Ishikawa (cell line): ENCODE measurements at regions not wholly inside any gene's neighbourhood (a gene's known extent, or its start where the extent isn't known, plus 50 kb on each side); places are given as distances from the start of the nearest gene placed in this dataset.

Source experiments
- CEBPB ChIP-seq: IDR thresholded peaks from 2 replicates; pipeline ENCODE4 v1.6.1; 2012
- CREB1 ChIP-seq: IDR thresholded peaks from 2 replicates; pipeline ENCODE4 v1.6.1; 2012; ENCODE audit warnings: low read depth
- EGR1 ChIP-seq: IDR thresholded peaks from 2 replicates; pipeline ENCODE4 v1.6.1; 2012
- EP300 ChIP-seq: IDR thresholded peaks from 2 replicates; pipeline ENCODE4 v1.6.1; 2012; ENCODE audit warnings: borderline replicate concordance
- FOXM1 ChIP-seq: IDR thresholded peaks from 2 replicates; pipeline ENCODE4 v1.6.1; 2012; ENCODE audit warnings: low read depth, borderline replicate concordance
- NFIC ChIP-seq: IDR thresholded peaks from 2 replicates; pipeline ENCODE4 v1.6.1; 2012
- RAD21 ChIP-seq: IDR thresholded peaks from 2 replicates; pipeline ENCODE4 v1.6.1; 2012; ENCODE audit warnings: low read depth
- REST ChIP-seq: IDR thresholded peaks from 2 replicates; pipeline ENCODE4 v1.6.1; 2012; ENCODE audit warnings: low read depth, mild to moderate bottlenecking
- TAF1 ChIP-seq: IDR thresholded peaks from 2 replicates; pipeline ENCODE4 v1.6.1; 2012; ENCODE audit warnings: low read depth, mild to moderate bottlenecking
- TCF12 ChIP-seq: IDR thresholded peaks from 2 replicates; pipeline ENCODE4 v1.6.1; 2012; ENCODE audit warnings: low read depth
- TEAD4 ChIP-seq: IDR thresholded peaks from 2 replicates; pipeline ENCODE4 v1.6.1; 2012
- YY1 ChIP-seq: IDR thresholded peaks from 2 replicates; pipeline ENCODE4 v1.6.1; 2012; ENCODE audit warnings: low read depth
- ZBTB7A ChIP-seq: IDR thresholded peaks from 2 replicates; pipeline ENCODE4 v1.6.1; 2012; ENCODE audit warnings: low read depth
- TF ChIP-seq, protein P1 (sequence below): IDR thresholded peaks from 2 replicates; pipeline ENCODE4 v1.6.1; 2012
- TF ChIP-seq, protein P2 (sequence below): IDR thresholded peaks from 2 replicates; pipeline ENCODE4 v1.6.1; 2012

DNA sequence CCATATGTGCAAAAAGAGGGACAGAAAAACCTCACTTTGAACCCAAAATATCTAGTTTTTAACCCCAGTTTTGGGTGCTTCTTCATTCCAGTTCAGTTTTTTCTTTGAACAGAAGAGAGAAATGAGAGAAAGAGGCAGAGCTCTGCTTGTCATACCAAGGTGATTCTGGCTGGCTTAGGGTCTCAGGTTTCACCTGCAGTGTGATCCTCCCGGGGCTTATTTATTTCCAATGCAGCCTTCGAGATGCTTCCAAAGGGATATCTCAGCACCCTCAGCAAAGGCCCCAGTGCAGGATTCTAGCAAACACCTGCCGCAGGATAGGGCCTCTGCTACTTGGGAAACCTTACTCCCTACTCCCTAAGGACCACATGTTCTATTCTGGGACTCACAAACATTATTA is 131.3 kb downstream of the WDR11 start:
- TF ChIP-seq NFIC = no peak
- TF ChIP-seq YY1 = no peak
- TF ChIP-seq REST = no peak
- no peak for TF ChIP-seq EGR1
- TF ChIP-seq EP300 = no peak
- no peak for TF ChIP-seq CEBPB
- no peak for TF ChIP-seq CREB1
- no peak for TF ChIP-seq TCF12
- TF ChIP-seq, protein P1, sequence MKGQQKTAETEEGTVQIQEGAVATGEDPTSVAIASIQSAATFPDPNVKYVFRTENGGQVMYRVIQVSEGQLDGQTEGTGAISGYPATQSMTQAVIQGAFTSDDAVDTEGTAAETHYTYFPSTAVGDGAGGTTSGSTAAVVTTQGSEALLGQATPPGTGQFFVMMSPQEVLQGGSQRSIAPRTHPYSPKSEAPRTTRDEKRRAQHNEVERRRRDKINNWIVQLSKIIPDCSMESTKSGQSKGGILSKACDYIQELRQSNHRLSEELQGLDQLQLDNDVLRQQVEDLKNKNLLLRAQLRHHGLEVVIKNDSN = no peak
- TF ChIP-seq, protein P2, sequence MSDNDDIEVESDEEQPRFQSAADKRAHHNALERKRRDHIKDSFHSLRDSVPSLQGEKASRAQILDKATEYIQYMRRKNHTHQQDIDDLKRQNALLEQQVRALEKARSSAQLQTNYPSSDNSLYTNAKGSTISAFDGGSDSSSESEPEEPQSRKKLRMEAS = no peak
- no peak for TF ChIP-seq TEAD4
- TF ChIP-seq FOXM1 = no peak
- no peak for TF ChIP-seq RAD21
- no peak for TF ChIP-seq TAF1

GRCh38 chr10:120983721-120984120 is 132.6 kb downstream of the WDR11 start:
- TF ChIP-seq NFIC (no peak), TCF12 (no peak), CREB1 (no peak), REST (no peak), FOXM1 (no peak), YY1 (no peak), EP300 (no peak), CEBPB (no peak)
- TF ChIP-seq, protein P2 = no peak

GRCh38 chr10:120984221-120984620 is 133.1 kb downstream of the WDR11 start:
- TF ChIP-seq, protein P2 = no peak
- TF ChIP-seq, protein P1 = no peak
- TF ChIP-seq TAF1 (no peak), CREB1 (no peak), ZBTB7A (no peak), TCF12 (no peak), YY1 (no peak), EP300 (no peak), TEAD4 (no peak), EGR1 (no peak), REST (no peak)

- TF ChIP-seq EP300 (no peak), ZBTB7A (no peak), CREB1 (no peak)
These were observed 136.2 kb downstream of the WDR11 start for GRCh38 chr10:120987359-120987758.

DNA sequence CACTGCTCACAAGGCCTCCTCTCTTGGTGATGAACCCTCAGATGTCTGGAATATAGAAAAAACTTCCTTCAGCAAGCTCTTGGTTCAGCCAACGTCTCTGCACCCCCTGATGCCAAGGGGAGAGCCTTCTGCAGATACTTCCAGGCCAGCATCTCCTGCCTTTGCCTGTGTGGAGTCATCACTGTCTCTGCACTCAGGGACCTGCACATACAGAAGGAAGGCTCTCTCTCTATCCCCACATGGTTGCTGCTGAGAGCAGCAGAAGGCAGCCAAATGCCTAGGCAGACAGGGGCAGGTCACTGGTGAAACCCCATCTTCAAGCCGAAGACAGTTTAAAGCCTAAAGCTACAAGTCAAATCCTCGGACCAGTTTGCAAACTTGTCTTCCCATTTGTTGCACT is 137.6 kb downstream of the WDR11 start:
- TF ChIP-seq CEBPB = no peak
- no peak for TF ChIP-seq REST
- TF ChIP-seq TEAD4 = no peak
- TF ChIP-seq CREB1 = no peak
- TF ChIP-seq, protein P1 = no peak
- no peak for TF ChIP-seq RAD21
- no peak for TF ChIP-seq FOXM1
- TF ChIP-seq TAF1 = no peak
- no peak for TF ChIP-seq TCF12
- TF ChIP-seq, protein P2 = no peak
- no peak for TF ChIP-seq ZBTB7A
